ENCODE measurements at regions not wholly inside any gene's neighbourhood (a gene's known extent, or its start where the extent isn't known, plus 50 kb on each side); places are given as distances from the start of the nearest gene placed in this dataset.
"Not testable (repeated sequence)": the region's sequence is repeated elsewhere in the genome, so short reads cannot be mapped to it uniquely, and the experiment has no call there.

DNA sequence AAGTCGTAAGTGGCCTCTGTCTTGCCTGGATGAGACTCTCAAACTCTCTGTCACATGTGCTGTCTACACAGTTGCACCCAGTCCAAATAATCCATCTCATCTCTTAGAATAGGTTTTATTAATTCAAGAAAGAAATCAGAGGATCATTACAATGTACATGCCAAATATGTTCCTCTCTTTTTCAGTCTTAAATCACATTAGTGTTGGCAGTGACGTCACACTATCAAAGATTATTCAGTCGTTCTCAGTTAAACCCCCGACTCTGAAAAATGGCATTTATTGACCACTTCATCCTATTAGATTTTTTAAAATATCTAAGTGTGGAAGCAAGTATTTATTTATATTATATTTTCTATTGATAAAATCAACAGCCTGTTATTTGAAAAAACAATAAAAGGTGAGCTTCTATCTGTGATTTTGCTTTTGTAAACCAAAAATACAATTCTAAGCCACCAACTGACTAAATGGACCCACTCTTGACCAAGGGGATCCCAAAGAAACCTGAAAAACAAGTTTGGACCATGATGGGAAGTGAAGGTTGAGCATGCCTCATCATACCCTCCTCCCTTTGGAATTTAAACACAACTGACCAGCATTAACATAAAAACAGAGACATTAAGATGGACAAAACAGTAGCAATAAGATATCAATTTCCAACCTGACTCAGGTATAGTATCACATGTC, 1894.4 kb upstream of the LRRTM1 start:
- intact Hi-C loops (cut with micrococcal nuclease), result no loop called here

DNA sequence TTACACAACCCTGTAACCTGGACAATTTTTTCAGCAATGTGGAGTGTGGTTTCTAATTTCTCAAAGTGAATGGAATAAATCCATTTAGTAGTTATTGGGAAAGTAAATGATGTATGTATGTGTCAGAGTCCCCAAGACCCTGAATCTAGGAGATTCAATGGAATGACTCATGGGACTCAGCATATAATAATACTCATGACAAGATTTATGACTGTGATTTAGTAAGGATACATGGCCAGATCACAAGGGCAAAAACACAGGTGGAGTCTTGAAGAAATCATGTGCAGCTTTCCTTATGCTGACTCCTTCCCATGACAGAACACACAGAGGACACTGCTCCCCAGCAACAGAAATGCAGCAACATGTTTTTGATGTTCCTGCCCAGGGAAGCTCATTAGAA, 1877.7 kb upstream of the LRRTM1 start:
- intact Hi-C loops (cut with micrococcal nuclease), result no loop called here

DNA sequence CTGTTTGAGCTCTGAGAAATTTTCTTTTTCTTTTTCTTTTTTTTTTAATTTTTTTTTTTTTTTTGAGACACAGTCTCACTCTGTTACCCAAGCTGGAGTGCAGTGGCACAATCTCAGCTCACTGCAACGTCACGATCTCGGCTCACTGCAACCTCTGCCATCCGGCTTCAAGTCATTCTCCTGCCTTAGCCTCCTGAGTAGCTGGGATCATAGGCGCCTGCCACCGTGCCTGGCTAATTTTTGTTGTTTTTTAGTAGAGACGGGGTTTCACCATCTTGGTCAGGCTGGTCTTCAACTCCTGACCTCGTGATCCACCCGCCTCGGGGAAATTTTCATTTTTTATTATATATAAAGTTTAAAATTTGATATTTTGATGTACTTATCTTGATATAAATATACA, 1870.7 kb upstream of the LRRTM1 start:
- intact Hi-C loops (cut with micrococcal nuclease), result not testable (repeated sequence)

DNA sequence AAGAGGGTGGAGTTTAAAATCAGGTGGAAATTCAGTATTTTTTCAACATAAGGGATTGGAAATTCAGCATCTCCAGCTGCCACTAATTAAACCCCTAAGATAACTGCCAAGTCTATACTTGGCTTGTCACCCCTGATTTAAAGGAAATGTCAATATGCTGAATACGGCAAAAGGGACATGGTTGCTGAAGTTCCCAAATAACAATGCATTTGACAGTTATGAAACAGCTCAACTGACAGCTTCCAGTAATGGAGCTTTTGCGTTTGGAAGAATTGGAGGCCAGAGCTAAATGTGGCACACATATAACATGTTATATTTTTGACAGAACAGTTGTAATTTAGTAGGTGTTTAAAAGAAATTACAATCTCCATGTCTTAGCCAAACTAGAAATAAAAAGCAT, 1867.9 kb upstream of the LRRTM1 start:
- intact Hi-C loops (cut with micrococcal nuclease), result no loop called here

DNA sequence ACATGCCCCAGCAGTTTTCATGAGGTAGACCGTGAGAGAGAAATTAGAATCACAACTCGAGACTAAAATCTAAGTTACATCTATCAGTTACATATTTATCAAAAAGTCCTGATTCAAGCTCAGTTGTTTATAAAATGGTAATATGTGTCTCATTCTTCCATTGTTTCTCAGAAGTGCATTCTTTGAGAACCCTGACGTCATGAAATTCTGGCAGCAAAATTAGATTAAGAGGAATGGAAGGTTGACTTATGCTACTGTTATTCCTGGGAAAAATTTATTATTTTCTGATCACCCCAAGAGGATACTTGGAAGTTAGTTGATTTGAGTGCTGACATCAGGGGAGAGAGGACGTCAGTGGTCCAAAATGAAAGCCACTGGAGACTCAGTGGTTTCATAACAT, 1864.8 kb upstream of the LRRTM1 start:
- intact Hi-C loops (cut with micrococcal nuclease), result no loop called here

DNA sequence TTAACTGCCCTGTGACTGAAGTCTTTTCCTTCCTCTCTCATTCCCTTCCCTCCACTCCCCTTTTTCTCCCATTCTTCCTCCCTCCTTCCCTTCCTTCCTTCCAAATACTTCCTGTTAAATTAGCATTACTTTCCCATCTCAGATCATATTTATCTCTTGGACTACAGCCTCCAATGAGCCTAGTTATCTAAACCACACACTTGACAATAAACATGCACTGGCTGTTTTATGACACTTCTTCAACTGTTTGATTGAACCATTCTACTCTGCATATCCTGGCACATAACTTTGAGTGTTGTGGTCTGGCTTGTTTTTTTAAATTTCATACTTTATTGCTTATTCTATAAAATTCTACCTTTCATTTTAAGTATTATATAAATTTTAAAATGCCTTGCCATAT, 1860.8 kb upstream of the LRRTM1 start:
- intact Hi-C loops (cut with micrococcal nuclease), result no loop called here

DNA sequence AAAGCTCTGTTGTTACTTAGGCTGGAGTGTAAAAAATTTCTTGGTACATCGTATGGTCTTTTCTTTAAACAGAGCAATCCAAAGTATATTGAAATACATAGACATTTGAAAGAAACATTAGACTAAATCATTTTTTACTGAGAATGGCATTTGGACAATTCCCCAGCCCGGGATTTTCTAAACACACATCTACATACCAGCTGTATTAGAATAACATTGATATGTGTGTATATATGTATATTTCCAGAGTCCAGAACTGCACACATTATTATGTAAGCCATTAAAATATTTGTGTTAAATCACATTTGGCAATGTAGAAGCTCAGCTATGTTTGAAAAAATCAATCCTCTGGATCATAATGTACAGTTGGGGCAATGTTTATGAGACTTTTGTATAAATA, 1853.6 kb upstream of the LRRTM1 start:
- intact Hi-C loops (cut with micrococcal nuclease), result no loop called here

DNA sequence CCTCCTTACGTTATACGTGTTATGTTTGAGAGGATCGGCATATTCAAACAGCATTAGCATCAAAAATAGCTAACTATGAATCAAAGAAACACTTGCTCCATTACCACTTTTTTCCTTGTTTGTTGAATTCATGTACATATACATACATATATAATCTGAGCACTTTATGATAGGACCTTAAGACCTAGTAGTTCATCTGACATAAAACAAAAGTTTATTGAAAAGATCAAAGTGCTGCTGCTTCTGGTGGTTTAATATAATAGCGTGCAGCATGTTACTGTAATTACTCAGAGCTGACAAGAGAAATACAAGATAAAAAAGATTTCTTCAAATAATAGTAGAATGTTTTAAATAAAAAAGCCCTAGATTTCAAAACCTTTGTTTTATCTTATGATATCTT, 1850.9 kb upstream of the LRRTM1 start:
- intact Hi-C loops (cut with micrococcal nuclease), result no loop called here

DNA sequence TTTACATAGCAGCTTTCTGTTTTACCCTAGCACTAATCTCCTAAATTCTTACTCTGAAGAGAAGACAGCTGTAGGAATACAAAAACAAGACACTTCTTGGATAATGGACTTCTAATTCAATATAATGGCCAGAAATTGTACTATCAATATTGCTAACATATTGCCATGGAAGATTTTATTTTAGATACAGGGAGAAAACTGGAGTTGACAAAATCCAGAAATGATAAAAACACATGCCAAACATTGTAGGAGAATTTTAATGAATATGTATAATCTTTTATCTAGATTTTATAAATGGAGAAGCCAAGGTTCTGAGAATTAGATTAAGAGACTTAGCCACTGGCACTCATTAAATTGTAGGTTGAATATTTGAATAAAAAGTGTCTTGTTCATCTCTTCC, 1838.8 kb upstream of the LRRTM1 start:
- intact Hi-C loops (cut with micrococcal nuclease), result no loop called here

DNA sequence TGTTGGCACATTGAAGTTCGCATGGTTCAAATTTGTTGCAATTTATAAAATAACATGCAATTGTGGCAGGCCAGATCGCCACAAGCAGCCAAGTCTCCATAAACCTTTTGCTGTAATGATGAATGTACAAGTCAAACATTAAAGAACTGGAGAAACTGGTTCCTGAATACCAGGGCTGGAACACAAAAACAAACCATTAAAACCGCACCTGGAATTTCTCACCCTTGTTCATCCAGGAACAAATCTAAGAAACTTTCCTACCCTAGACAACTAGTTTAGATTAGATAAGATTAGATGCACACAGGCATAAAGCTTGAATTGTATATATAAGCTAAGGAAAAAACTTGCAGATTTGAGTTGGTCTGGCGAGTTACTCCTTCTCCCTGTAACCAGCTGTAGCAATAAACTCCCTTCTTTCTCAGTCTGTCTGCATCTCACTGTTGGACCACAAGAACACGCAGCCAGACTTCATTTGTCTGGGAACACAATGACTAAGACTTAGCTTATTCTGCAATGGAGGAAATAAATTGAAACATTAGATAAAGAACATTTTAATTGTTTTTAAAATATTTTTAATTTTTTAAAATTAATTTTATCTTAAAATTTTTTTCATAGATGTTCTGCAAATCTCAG, 1835.5 kb upstream of the LRRTM1 start:
- intact Hi-C loops (cut with micrococcal nuclease), result no loop called here

DNA sequence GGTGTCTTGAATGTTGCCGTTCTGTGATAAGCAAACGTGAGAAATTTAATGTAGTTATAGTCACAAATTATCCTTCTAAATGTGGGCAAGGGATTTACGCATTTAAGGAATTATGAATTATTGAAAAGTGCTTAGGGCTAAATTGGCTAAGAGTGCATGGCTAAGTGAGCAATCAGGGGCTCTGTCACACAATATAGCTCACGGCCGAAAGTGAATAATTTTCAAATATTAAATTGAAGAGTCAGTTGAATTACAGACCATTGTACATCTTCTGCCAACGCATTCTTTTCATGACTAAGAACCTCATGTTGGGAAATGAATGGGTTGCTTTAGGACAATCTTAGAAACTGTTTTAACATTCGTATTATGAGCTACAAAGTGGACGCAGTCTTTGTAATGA, 1832.9 kb upstream of the LRRTM1 start:
- intact Hi-C loops (cut with micrococcal nuclease), result no loop called here

DNA sequence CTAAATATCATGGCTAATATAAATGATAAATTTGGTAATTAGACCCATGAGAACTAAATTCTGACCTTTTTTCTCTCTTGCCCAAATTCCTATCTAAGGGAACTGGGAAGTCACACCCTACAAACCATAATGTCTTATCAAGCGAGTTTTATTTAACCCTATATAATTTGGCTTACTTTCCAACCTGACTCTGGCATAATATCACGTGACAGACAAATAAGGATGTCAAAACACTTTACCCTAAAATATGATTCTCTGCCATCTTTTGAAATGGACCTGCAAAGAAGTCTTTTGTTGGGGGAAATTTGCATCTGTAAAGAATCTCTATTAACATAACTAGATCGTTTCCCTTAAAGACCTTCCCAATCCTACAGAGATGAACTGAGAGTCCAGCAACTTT, 1823.5 kb upstream of the LRRTM1 start:
- intact Hi-C loops (cut with micrococcal nuclease), result no loop called here

DNA sequence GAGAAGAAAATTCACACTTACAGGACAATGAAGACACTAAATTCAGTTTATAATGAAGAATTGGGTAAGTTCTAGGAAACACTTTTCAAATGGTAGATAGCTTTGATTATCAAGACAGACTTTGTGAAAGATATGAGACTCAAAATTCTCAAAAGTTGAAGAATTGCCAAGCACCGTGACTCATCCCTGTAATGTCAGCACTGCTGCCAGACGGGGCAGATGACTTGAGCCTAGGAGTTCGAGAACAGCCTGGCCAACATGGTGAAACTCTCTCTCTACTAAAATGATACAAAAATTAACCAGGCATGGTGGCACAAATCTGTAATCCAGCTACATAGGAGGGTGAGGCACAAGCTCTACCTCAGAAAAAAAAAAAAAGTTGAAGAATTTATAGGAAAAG, 1820.1 kb upstream of the LRRTM1 start:
- intact Hi-C loops (cut with micrococcal nuclease), result no loop called here

DNA sequence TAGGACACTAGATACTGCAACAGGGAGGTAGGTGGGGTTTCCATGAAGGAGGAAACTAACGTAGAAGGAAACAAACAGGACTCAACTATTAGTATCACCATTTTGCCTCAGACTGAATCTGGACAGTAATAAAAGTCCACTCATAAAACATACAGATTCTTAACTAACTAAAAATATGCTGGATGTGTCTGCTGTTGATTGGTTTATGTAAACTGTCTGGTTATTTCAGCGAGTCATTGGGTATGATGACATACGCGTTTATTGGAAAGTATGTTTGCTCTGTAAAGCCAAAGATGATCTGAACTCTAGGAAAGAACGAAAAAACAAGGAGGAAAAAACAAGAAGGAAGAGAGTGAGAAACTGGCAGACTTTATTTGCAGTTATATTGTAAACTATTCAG, 1816.1 kb upstream of the LRRTM1 start:
- intact Hi-C loops (cut with micrococcal nuclease), result no loop called here

DNA sequence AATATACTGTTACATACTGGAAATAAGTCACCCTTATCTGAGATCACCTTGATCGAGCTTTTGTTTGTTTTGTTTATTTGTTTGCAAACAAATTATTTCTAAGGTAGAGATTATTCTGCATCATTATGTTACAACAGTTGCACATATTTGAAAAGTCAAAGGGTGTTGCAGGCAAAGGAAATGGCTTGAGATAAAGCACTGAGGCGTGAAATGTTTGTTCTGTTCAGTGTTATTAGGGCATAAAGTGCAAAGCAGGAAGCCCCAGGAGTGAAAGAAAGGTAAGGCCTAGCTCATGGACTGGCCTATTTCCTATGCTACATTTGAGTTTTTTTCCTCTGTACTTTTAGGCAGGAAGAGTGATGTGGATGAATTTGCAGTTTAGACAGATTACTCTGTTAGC, 1815.6 kb upstream of the LRRTM1 start:
- intact Hi-C loops (cut with micrococcal nuclease), result no loop called here

DNA sequence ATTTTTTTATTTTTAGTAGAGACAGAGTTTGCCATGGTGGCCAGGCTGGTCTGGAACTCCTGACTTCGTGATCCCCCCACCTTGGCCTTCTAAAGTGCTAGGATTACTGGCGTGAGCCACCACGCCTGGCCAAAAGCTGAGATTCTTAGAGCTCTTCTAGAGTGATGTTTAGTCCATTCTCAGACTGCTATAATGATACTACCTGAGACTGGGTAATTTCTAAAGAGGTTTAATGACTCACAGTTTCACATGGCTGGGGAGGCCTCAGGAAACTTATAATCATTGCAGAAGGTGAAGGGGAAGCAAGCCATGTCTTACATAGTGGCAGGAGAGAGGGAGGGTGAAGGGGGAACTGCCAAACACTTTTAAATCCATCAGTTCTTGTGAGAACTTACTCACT, 1804.9 kb upstream of the LRRTM1 start:
- intact Hi-C loops (cut with micrococcal nuclease), result no loop called here

DNA sequence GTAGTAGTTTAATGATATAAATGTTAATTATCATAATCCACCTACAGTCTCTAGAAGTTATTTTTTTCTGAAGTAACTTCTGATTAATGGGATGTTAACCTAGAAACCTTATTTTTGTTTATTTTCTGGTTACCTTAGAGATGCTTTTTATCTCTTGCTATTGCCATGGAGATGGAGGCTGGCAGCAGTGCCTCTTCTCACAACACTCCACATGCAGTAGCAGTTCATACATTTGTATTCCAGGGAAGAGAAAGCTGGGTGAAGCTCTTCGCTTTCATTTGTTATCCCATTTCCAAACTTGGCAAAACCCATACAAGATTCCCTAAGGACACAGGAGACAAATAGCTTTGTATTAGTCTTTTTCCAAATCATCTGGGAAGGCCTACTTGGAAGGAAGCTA, 1794.1 kb upstream of the LRRTM1 start:
- intact Hi-C loops (cut with micrococcal nuclease), result no loop called here

DNA sequence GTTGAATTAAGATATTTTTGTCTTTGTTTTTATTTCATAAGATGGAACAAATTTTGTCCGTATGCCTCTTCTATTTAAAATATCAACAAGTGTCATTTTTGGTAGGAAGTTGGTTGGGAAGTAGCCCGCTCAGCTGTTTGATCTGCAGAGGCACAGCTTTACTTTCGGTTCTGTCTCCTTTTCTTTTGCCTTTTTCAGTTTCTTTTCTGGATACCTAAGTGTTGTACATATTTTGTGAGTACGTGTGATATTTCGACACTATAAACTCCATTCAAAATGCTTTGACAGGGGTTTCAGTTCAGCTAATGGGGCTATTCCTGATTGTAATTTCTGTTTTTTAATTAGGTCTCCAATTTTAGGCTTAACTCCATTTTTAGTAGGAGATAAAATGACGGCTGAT, 1785.0 kb upstream of the LRRTM1 start:
- intact Hi-C loops (cut with micrococcal nuclease), result no loop called here

DNA sequence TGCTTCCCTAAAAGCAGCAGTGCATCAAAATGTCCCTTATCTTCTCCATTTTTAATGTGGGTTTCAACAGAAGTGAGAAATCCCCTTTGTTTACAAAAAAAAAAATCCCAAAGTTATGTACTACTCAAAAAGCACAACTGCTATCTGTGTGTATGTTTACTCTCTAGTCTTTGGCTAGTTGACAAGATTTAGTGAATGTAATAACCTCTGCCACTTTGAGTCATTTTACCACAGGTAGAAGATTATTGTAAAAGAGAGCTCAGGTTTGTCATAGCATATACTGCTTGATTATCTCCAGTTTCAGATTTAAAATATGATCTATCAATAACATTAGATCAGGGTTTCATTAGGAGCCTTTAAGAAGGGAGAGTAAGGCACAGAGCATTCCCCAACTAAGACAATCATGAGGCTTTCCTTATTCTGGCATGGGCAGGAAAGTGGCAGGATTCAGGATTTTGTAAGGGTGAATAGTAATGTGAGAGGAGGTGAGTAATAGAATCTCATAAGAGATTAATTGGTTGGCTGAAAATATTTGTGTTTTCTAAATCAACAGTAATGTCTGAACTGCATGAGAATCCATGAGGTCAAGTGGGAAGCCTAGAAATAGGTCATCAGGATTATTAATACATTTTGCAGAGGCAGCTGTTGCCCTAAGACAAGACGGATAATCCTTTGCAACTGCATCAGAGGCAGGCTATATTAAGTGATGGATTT, 1780.3 kb upstream of the LRRTM1 start:
- intact Hi-C loops (cut with micrococcal nuclease), result no loop called here

DNA sequence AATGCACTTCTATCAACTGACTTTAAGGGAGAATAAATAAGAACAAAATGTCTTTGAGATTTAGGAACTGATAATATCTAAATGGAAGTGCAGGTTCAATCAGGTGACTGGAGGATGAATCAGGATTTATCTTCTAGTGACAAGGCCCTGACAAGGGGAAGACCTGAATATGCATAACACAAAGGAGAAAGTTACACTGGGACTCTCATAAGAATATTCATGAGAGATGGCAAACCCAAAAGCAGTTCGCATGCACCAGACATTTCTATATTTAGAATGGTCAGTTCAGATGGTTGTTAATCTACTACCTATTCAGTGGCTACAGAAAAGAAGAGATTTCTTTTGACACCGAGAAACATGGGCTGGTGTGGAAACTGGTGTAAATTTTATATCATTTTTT, 1771.3 kb upstream of the LRRTM1 start:
- intact Hi-C loops (cut with micrococcal nuclease), result no loop called here

DNA sequence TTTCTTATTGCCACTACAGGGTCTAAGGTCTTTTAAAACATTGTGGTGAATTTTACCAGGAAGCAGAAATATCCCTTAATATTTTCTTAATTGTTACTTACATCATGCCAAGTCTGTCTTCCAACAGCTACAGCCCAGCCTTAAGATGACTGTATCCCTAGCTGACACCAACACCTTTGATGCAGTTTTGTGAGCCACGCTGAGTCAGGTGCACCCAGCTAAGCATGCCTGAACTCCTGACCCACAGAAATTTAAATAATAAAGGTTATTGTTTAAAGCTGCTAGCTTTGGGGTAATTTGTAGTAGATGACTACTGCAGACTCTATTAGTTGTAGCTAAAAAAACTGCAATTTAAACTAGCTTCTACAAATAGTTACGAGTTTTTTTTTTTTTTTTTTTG, 1757.9 kb upstream of the LRRTM1 start:
- intact Hi-C loops (cut with micrococcal nuclease), result no loop called here

DNA sequence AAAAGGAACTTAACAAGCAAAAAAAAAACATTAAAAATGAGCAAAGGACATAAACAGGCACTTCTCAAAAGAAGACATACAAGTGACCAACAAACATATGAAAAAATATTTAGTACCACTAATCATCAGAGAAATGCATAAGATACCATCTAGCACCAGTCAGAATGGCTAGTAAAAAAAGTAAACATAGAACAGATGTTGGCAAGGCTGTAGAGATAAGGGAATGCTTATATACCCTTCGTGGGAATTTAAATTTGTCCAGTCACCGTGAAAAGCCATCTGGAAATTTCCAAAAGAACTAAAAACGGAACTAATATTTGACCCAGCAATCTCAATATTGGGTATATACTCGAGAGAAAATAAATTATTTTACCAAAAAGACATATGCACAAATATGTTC, 1751.3 kb upstream of the LRRTM1 start:
- intact Hi-C loops (cut with micrococcal nuclease), result no loop called here

DNA sequence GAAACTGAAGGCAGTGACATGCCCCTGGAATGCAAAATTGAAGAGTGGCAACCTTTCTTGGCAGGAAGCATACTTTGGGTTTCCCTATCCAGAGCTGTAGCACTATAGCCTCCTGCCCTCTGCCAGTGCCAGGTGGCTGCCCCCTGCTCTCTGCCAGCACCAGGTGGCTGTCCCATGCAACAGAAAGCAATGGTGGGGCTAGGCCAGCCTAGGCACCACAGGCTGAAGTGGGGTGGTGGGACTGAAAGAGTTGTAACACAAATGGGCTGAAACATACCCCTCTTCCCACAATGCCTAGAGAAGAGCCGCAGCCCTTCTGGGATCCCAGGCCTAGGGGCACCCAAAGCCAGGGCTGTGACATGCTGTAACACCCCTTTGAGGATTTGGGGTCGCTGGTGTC, 1739.3 kb upstream of the LRRTM1 start:
- intact Hi-C loops (cut with micrococcal nuclease), result no loop called here
